ENCODE measurements at regions not wholly inside any gene's neighbourhood (a gene's known extent, or its start where the extent isn't known, plus 50 kb on each side); places are given as distances from the start of the nearest gene placed in this dataset.

DNA sequence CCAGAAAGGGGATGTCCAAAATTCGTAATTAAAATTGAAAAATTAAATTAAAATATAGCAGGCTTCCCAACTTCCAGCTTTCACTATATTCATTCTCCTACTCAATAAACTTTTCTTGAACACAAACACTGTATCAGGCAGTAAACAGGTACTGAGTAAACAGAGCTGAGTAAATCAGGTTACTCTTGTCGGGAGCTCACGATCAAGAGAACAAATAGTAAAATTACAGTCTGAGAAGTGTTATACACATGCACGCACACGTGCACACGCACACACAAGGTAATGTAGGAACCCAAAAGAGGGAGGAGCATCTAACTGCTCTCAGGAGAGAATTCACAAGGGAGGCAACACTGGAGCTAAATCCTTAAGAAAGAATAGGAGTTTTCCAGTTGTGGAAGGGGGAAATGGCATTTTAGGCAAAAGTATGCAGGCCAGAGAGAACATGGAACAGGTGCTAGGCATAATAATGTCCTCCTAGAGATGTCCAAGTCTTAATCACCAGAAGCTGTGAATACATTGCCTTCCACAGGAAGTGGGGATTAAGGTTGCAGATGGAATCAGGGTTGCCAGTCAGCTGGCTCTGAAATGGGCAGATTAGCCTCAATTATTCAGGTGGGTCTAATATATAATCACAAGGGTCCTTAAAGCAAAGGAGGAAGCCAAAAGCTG, 598.8 kb upstream of the BRINP1 start:
- intact Hi-C loops (cut with micrococcal nuclease) = no loop called here
- H3K4me1 Mint-ChIP-seq = peaks cover 2% of the 10 kb centered on the region
- WGBS (ENCODE audit: insufficient coverage) = 95% methylated on average over 5 of the region's 6 CpGs
- Histone ChIP-seq H2AFZ (ENCODE audit: insufficient read depth, low read depth, low read length, poor library complexity, severe bottlenecking) (no peak overlapping the region), H3K4me1 (ENCODE audit: control insufficient read depth in 2 of 2, insufficient read depth in 2 of 2, low read length in 2 of 2) (peaks cover 0 to 2% of the 10 kb centered on the region in 2 donors), H3K79me2 (ENCODE audit: control insufficient read depth, insufficient read depth, low read length) (no peaks in the 10 kb centered on the region), H3K27me3 (replicated peaks in 1 of 4; ENCODE audit: control extremely low read depth in 1 of 4, control insufficient read depth in 3 of 4, insufficient read depth in 4 of 4, low read length in 3 of 4) (no peaks in the 10 kb centered on the region), H4K20me1 (ENCODE audit: control insufficient read depth, insufficient read depth, low read length, poor library complexity, severe bottlenecking) (no peaks in the 10 kb centered on the region), H3K9ac (ENCODE audit: low read length) (no peak overlapping the region), H3K9me3 (ENCODE audit: control extremely low read depth in 1 of 3, control insufficient read depth in 2 of 3, insufficient read depth in 1 of 3, low read length in 2 of 3) (no peaks in the 10 kb centered on the region), H3K4me2 (replicated peaks; ENCODE audit: low read depth, low read length, poor library complexity, severe bottlenecking) (no peak overlapping the region), H3K36me3 (replicated peaks in 1 of 2; ENCODE audit: control extremely low read depth in 1 of 2, control insufficient read depth in 1 of 2, extremely low read depth in 1 of 2, insufficient read depth in 2 of 2, low read length in 1 of 2) (no peaks in the 10 kb centered on the region), H3K4me3 (ENCODE audit: control extremely low read depth in 1 of 5, extremely low read depth in 1 of 5, insufficient read depth in 1 of 5, low read depth in 2 of 5, low read length in 4 of 5) (no peak overlapping the region), H3K27ac (ENCODE audit: low read length in 2 of 2) (no peak overlapping the region)
- ATAC-seq (ENCODE audit: low read depth) (no peak), DNase-seq (no peak)
- H3K4me3 Mint-ChIP-seq = no peak overlapping the region
- TF ChIP-seq CTCF (IDR thresholded peaks at IDR 0.05) = no peak
- TF ChIP-seq EZH2 (IDR thresholded peaks at IDR 0.05; ENCODE audit: borderline replicate concordance, insufficient read depth, low read depth, low read length, poor library complexity, severe bottlenecking) = no peak
- H3K27me3 Mint-ChIP-seq = peaks cover 33% of the 10 kb centered on the region
- ChIA-PET CTCF (interaction anchor here (0.9 to 3.2 kb wide), 6 partner anchors 10 to 412 kb away, joined by 3 to 36 read pairs (median 6); no protein-coding TSS in a partner anchor), POLR2A (no interaction called here)
- H3K27ac Mint-ChIP-seq = no peak overlapping the region
- no peaks in the 10 kb centered on the region for H3K9me3 Mint-ChIP-seq (ENCODE audit: insufficient read depth)

DNA sequence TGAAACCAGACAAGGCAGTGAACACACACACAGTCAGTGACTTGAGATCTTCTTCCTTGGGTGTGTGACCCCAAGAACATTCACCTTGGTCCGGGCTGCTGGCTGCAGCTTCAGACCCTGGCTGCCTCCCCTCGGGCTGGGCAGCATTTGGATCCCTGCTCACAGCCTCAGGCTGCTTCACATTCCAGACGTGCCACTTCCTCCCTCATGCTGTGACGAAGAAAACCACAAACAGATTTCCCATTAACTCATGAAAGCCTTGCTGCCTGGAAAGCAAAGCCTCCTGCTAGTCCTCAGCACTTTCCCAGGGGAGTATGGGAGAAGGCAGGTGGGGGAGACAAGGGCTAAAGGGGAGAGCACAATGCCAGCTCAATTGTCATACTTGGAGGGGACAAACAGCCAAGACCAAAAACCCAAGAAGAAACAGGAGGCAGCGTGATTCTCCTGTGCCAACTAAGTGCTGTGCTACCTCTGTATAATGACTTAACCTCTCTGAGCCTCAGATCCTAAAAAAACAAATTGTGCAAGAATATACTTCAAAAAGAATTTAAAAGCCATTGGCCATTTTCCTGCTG, 594.6 kb upstream of the BRINP1 start:
- Histone ChIP-seq H2AFZ (ENCODE audit: insufficient read depth, low read depth, low read length, poor library complexity, severe bottlenecking) (no peak overlapping the region), H3K4me1 (ENCODE audit: control insufficient read depth in 2 of 2, insufficient read depth in 2 of 2, low read length in 2 of 2) (peaks cover 0 to under 1% of the 10 kb centered on the region in 2 donors), H3K4me3 (ENCODE audit: control extremely low read depth in 1 of 5, extremely low read depth in 1 of 5, insufficient read depth in 1 of 5, low read depth in 2 of 5, low read length in 4 of 5) (no peak overlapping the region), H3K27ac (ENCODE audit: low read length in 2 of 2) (no peak overlapping the region), H3K4me2 (replicated peaks; ENCODE audit: low read depth, low read length, poor library complexity, severe bottlenecking) (no peak overlapping the region), H3K36me3 (replicated peaks in 1 of 2; ENCODE audit: control extremely low read depth in 1 of 2, control insufficient read depth in 1 of 2, extremely low read depth in 1 of 2, insufficient read depth in 2 of 2, low read length in 1 of 2) (no peaks in the 10 kb centered on the region), H4K20me1 (ENCODE audit: control insufficient read depth, insufficient read depth, low read length, poor library complexity, severe bottlenecking) (no peaks in the 10 kb centered on the region), H3K9ac (ENCODE audit: low read length) (no peak overlapping the region), H3K27me3 (replicated peaks in 1 of 4; ENCODE audit: control extremely low read depth in 1 of 4, control insufficient read depth in 3 of 4, insufficient read depth in 4 of 4, low read length in 3 of 4) (peaks cover 0 to 6% (median 0%) of the 10 kb centered on the region in 4 experiments), H3K9me3 (ENCODE audit: control extremely low read depth in 1 of 3, control insufficient read depth in 2 of 3, insufficient read depth in 1 of 3, low read length in 2 of 3) (no peaks in the 10 kb centered on the region), H3K79me2 (ENCODE audit: control insufficient read depth, insufficient read depth, low read length) (no peaks in the 10 kb centered on the region)
- Mint-ChIP-seq H3K9me3 (ENCODE audit: insufficient read depth) (no peaks in the 10 kb centered on the region), H3K27ac (no peak overlapping the region), H3K4me3 (no peak overlapping the region), H3K4me1 (no peaks in the 10 kb centered on the region), H3K27me3 (peaks cover 38% of the 10 kb centered on the region)
- WGBS (ENCODE audit: insufficient coverage) = 19% methylated on average over 3 of the region's 5 CpGs
- CTCF ChIA-PET = no interaction called here
- ATAC-seq (ENCODE audit: low read depth) = no peak
- no peak for TF ChIP-seq CTCF (IDR thresholded peaks at IDR 0.05)
- no peak for TF ChIP-seq EZH2 (IDR thresholded peaks at IDR 0.05; ENCODE audit: borderline replicate concordance, insufficient read depth, low read depth, low read length, poor library complexity, severe bottlenecking)
- no peak for DNase-seq
- POLR2A ChIA-PET = no interaction called here
- intact Hi-C loops (cut with micrococcal nuclease) = no loop called here
